ES-I3 (cell line): ENCODE measurements at regions not wholly inside any gene's neighbourhood (a gene's known extent, or its start where the extent isn't known, plus 50 kb on each side); places are given as distances from the start of the nearest gene placed in this dataset.

ENCODE experiments used
- H3K36me3 ChIP-seq: 2 replicates; pipeline ENCODE4 v1.6.1; 2013; ENCODE audit warnings: mild to moderate bottlenecking, low read length, control low read depth, moderate library complexity; ENCODE audit not compliant: insufficient read depth
- H3K4me1 ChIP-seq: 2 replicates; pipeline ENCODE4 v1.6.1; 2013; ENCODE audit warnings: mild to moderate bottlenecking, control low read depth, low read length; ENCODE audit not compliant: insufficient read depth
- H3K9ac ChIP-seq: 2 replicates; pipeline ENCODE4 v1.6.1; 2013; ENCODE audit warnings: low read depth, mild to moderate bottlenecking, low read length, moderate library complexity
- H3K9me3 ChIP-seq: 2 replicates; pipeline ENCODE4 v1.6.1; 2013; ENCODE audit warnings: mild to moderate bottlenecking, low read length, moderate library complexity; ENCODE audit not compliant: control insufficient read depth, insufficient read depth

DNA sequence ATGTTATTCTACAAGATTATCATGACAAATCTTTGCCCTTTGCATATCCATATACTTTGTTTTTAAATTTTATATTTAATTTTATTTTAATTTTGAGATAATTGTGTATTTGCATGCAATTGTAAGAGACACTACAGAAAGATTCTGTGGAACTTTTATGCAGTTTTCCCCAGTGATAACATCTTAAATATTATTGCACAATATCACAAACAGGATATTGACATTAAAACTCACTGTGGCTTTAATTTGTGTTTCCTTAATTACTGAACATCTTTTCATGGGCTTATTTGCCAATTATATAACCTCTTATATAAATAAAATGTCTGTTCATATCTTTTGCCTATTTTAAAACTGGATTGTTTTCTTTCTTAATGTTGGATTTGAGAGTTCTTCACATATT is 95.6 kb downstream of the ASCL1 start:
- H3K4me1 ChIP-seq: no peaks in the 10 kb centered on the region
- no peaks in the 10 kb centered on the region for H3K36me3 ChIP-seq
- no peaks in the 10 kb centered on the region for H3K9me3 ChIP-seq
- H3K9ac ChIP-seq: no peak overlapping the region

DNA sequence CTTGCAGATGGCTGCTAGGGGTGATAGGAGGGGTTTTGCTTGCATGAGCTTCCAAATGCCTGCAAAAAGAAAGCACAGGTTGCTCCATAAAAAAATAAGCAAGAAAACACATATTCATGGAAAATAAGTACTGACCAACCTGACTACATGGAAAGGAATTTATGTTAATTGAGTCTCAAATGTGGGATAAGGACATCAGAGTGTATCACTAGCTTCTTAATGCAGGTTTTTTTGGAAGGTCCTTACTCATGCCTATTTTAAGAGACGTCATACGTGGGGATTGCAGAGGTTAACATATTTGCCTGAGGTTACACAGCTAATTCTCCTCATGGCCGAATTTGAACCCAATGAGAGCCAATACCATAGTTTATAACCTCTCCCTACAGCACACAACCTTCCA is 116.2 kb downstream of the ASCL1 start:
- 0 out of 2 replicates have a peak, but pooled peaks cover 3% of the 10 kb centered on the region for H3K9me3 ChIP-seq
- no peak overlapping the region for H3K9ac ChIP-seq
- no peaks in the 10 kb centered on the region for H3K36me3 ChIP-seq
- no peaks in the 10 kb centered on the region for H3K4me1 ChIP-seq

DNA sequence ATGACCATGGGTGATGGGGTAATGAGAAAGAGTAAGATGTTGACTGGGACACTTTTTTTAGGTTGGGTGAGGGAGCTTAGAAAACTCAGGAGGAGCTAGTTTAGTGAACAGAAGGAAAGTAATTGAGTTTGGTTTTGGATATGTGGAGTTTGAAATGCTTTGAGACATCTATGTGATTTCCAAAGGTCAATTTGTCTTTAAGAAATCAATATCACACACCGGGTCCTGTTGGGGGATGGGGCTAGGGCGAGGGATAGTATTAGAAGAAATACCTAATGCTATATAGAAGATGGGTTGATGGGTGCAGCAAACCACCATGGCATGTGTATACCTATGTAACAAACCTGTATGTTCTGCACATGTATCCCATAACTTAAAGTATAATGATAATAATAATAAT is 118.4 kb downstream of the ASCL1 start:
- Histone ChIP-seq H3K9ac (no peak overlapping the region), H3K4me1 (no peaks in the 10 kb centered on the region), H3K36me3 (no peaks in the 10 kb centered on the region), H3K9me3 (no peaks in the 10 kb centered on the region)

DNA sequence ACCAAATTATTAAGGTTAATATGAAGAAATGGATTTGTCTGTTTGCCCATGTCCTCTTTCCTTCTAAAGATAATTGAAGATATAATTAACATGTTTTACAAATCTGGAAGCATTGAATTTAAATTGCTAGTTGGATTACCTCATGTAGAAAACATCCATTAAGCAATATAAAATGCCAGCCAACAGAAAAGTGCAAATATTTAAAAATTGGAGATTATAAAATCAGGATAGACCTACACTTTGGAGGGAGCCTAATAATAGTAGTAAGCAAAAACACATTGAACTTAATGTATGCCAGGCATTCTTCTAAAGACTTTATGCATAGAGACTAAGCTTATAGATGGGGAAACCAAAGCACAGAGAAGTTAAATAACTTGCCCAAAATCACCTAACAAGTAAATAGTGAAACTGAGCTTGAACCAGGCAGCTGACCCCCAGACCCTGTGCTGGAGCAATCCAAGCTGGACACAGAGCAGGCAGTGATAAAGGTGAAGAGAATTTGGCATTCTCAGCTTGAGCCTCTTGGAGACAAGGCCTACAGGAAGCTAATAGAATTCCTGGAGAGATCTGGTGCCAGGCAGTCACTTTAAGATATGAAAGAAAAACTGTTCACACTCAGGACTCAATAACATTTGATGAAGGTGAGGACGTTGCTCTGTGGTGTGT is 119.8 kb downstream of the ASCL1 start:
- Histone ChIP-seq H3K9ac (no peak overlapping the region), H3K36me3 (no peaks in the 10 kb centered on the region), H3K4me1 (no peaks in the 10 kb centered on the region), H3K9me3 (peaks cover 2% of the 10 kb centered on the region)

DNA sequence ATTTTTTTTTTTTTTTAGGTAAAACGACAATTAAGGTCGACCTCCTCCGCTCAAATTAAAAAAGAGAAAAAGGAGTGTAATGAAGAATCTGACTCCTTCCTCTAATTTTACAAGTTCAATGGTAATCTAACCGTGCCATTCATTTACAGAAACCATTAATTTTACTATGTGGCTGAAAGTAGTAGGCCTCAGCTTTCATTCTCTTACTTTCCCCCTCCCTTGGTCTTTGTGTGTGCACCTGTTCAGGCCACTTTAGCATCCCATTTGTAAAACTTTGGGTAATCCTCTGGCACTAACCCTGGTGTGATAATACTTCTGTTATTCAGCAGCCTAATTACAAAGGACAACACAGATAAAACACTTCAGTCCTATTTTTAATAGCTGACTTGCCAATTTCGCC is 128.1 kb downstream of the ASCL1 start:
- Histone ChIP-seq H3K9ac (no peak overlapping the region), H3K4me1 (no peaks in the 10 kb centered on the region), H3K9me3 (peaks cover 2% of the 10 kb centered on the region), H3K36me3 (no peaks in the 10 kb centered on the region)

DNA sequence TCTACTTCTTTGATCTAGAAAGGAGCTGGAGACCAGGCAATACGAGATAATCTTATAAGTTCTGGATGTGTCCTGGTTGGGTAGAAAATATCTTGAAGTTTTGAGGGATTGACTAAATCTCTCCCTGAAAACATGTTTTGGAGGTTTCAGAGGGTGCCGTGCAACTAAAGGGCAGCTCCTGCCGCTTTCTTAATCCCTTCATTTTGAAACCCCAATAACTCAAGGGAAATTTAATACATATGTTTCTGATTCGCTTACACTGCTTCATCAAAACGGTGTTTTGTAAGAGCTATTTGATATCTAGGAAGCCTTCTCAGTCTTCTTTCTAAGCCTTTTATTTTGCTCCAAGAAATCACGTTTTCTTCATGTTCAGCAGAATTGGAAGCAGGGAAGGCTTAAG is 129.0 kb downstream of the ASCL1 start:
- no peak overlapping the region for H3K9ac ChIP-seq

DNA sequence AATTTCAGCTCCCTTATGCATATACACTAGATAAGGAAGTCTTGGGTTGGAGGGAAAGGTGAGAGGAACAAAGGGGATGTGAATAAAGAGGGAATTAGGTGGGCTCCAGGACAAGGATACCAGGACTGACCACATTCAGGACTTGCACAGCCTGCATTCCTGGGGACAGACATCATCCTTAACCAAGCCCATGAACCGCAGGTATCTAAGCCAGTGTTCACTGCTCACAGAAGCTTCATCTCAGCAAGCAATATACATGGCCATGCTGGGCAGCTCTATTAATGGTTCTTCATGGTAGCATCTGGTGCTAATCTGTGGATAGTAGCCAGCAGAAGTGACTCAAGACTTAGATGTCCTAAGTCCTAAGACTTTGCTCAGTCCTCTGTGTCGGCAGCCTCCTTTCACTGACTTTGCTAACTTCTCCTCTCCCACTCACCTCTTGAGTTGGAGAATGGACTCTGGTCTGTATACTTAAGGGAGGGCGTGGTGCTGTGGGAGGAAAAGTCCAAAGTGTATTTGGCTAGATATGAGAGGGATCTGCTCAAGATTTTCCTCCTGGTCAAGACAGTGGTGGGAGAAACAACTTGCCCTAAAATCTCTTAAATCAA is 136.1 kb downstream of the ASCL1 start:
- no peaks in the 10 kb centered on the region for H3K36me3 ChIP-seq
- H3K4me1 ChIP-seq: peaks cover 20% of the 10 kb centered on the region; the same call in 1 of the 2 replicates
- H3K9ac ChIP-seq: no peak overlapping the region
- H3K9me3 ChIP-seq: no peaks in the 10 kb centered on the region

More for the DNA sequence above, 129.0 kb downstream of the ASCL1 start:
- peaks cover 2% of the 10 kb centered on the region for H3K9me3 ChIP-seq
- H3K36me3 ChIP-seq: no peaks in the 10 kb centered on the region
- peaks cover 1% of the 10 kb centered on the region; the same call in 1 of the 2 replicates for H3K4me1 ChIP-seq

DNA sequence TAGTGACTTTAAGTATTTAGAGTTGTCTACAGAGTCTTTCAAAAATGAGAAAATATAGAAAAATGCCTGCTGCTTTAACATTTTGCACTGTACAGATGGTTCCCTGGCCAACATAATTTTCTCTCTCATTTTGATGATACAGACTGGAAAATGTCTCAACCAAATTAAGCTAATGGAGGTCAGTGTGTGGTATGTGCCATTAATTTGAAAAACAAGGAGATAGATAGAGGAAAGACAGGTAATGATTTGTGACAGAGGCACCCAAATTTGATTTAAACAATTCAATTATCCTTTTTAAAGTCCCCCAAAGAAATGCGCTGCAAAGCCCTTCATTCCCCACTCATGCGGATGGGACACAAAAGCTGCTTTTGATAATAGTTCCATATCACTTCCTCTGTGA is 140.0 kb downstream of the ASCL1 start:
- H3K9ac ChIP-seq: no peak overlapping the region
- peaks cover 8% of the 10 kb centered on the region; the same call in 1 of the 2 replicates for H3K4me1 ChIP-seq
- no peaks in the 10 kb centered on the region for H3K9me3 ChIP-seq
- no peaks in the 10 kb centered on the region for H3K36me3 ChIP-seq

DNA sequence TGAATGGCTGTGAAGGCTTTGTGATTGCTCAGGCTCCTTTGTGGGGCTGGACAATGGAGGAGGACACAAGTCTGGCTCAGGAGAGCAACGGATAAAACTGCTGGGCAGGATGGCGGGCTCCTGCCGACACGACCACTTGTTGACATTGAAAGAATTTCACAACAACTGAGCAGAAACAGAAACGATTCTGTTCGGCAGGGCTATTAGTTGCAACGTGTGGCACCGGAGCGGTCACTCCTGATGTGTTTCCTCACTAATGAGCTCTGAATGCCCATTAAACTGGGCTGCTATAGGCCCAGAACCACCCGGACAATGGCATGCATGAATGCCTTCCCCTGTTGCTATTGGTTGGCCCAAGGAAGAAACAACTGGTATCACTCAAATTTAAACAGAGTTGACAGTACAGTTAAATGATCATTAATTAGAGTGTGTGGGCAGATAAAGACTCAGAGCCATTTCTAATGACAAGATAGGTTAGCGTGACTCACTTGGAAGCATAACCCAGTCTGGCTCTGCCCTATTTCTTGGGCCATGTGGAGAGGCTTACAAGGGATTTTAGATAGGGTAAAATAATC is 142.9 kb downstream of the ASCL1 start:
- Histone ChIP-seq H3K36me3 (no peaks in the 10 kb centered on the region), H3K9ac (no peak overlapping the region), H3K9me3 (no peaks in the 10 kb centered on the region), H3K4me1 (no peaks in the 10 kb centered on the region)

DNA sequence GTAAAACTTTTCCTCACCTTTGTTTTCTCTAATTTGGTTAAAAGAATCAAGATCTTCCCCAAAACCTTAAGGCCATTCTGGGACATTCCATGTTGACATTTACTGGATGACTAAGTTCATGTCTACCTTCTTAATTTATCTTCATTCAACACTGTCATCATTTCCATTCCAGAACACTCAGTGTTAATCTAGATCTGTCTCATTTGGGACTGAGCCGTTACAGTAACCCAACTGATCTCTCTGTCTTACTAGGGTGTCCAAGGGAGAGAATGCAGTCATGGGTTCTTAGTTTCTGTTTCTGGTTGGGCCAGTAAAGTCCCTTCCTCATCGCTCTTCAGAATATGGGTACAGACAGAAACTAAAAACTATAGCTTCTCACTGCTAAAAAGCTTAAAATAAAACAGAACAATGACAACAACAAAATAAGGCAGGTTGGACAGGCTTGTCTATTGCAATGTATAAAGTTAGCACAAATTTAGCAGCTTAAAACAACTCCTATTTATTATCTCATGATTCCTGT is 144.8 kb downstream of the ASCL1 start:
- H3K9ac ChIP-seq: no peak overlapping the region
- H3K36me3 ChIP-seq: no peaks in the 10 kb centered on the region
- no peaks in the 10 kb centered on the region for H3K9me3 ChIP-seq
- H3K4me1 ChIP-seq: no peaks in the 10 kb centered on the region

DNA sequence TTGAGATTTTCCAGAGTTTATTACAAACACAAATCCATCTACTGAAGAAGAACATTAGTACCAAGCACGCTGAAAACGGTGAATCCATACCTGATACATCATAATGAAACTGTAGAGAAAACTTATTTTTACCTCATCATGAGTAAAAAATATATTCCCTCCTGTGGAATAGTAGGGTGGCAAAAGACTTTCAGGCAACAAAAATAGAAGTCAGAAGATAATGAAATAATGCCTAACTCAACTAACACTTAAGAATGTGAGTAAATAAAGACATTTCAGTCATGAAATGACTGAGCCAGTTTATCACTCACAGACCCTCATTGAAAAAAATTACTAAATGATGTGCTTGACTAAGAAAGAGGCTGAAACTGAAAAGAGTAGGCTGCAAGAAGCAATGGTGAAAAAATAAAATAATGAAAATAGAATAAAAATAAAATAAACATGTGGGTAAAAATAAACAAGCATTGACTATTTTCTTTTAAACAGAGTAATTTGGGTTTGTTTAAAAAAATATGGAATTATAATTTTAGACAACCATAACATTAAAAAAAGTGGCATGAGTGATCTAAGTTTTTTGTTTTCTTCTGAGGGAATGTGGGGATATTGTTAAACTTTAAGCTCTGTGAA is 148.6 kb downstream of the ASCL1 start:
- no peaks in the 10 kb centered on the region for H3K9me3 ChIP-seq

DNA sequence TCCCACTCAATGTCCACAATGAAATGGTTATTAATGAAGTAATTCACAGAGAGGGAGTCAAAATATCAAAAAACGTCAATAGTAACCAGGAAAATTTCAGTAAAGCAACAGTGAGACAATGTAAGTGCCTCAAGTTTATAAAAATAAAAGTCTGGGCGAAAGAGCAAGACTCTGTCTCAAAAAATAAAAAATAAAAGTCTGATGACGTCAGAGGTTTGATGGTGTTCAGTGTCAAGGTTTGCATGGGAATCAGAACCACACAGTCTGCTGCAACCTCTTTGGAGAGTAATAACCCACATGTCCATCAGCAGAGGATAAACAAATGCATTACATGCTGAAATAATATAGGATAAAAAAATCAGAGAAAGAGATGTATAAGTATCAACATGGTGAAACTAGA is 152.4 kb downstream of the ASCL1 start:
- H3K36me3 ChIP-seq: no peaks in the 10 kb centered on the region
- H3K9me3 ChIP-seq: no peaks in the 10 kb centered on the region
- H3K9ac ChIP-seq: no peak overlapping the region
- no peaks in the 10 kb centered on the region for H3K4me1 ChIP-seq

More for the DNA sequence above, 148.6 kb downstream of the ASCL1 start:
- H3K36me3 ChIP-seq: no peaks in the 10 kb centered on the region
- no peaks in the 10 kb centered on the region for H3K4me1 ChIP-seq
- H3K9ac ChIP-seq: no peak overlapping the region

DNA sequence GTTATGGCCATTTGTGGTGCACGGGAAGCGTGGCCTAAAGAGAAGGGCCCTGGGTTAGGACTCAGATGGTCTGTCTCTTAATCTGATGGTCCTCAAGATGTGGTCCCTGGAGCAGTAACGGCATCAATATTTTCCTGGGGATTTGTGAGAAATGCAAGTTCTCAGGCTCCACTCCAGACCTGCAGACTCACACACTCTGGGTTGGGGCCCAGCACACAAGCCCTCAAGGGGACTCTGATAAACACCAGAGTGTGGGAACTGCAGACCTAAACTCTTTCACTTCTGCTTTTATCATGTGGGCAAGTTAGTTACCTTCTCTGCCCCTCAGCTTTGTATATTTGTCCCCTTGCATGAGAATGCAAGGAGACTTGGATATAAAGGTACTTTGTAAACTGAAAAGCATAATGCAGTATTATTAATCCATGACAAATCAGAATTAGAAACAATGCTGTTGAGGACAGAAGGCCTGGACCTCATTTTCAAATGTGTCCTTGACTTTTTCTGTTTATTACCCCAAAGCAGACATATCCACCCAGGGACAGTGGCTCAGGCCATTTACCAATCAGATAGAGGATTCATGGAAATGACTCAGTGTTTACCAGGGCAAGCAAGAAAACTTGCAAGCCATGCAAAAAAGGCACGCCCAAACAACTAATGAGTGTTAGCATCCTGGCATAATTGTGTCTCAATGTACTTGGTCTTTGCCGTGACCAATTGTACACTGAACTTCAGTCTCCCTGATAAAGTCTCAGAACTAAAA is 157.0 kb downstream of the ASCL1 start:
- Histone ChIP-seq H3K36me3 (no peaks in the 10 kb centered on the region), H3K9ac (no peak overlapping the region)

DNA sequence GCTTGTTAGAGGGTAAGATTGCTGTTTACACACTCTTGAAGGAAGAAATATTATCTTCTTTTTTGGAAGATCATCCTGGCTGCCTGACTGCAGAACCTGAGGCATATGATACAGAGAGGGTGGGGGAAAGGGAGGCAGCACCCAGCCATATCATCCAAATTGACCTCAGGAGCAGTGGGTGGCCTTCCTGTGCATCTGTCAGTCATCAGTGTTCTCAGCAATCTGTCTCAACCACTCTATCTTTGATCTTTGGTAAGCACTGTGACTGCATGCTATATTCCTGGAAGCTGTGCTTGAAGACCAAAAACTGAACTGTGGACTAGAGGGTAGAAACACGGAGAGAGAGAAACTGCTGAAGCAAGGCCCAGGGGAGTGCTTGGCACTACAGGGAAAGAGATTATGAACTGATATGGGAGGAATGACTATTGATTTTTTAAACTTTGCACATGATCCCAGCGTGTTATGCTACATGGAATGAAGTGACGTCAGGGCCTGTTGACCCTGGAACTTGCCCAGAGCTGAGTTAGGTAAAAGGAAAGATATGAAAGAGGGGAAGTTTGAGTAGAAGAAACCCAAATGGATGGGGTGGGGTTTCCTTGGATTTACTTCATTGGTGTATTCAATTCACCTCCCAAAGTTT is 171.5 kb downstream of the ASCL1 start:
- Histone ChIP-seq H3K4me1 (no peaks in the 10 kb centered on the region), H3K9me3 (no peaks in the 10 kb centered on the region), H3K9ac (no peak overlapping the region)

More for the DNA sequence above, 157.0 kb downstream of the ASCL1 start:
- Histone ChIP-seq H3K4me1 (no peaks in the 10 kb centered on the region), H3K9me3 (no peaks in the 10 kb centered on the region)

More for the DNA sequence above, 171.5 kb downstream of the ASCL1 start:
- no peaks in the 10 kb centered on the region for H3K36me3 ChIP-seq
